Gastrocnemius medialis (tissue), 4 donors: ENCODE measurements at regions not wholly inside any gene's neighbourhood (a gene's known extent, or its start where the extent isn't known, plus 50 kb on each side); places are given as distances from the start of the nearest gene placed in this dataset.

Source experiments
- ATAC-seq, 2 donors: fragments of 150-250 bp; one replicate each; pipeline ENCODE4 v1.9.1; 2016
- DNase-seq, 2 donors: peaks; one replicate each; pipeline ENCODE4 v3.0.0-alpha.2; 2019
- H3K27ac ChIP-seq, 4 donors: fragments of 200-600 bp; sonication (generic); 1 replicate in 1 of 4; 2 replicates in 3 of 4; pipeline ENCODE4 v1.5.1; 2016 to 2018; ENCODE audit warnings: mild to moderate bottlenecking in 2 of 4, moderate library complexity in 1 of 4
- H3K27me3 ChIP-seq, 3 donors: fragments of 200-600 bp; sonication (generic) in 2 of 3; 1 replicate in 1 of 3; 2 replicates in 2 of 3; pipeline versions ENCODE4 v1.5.1 to v1.6.0; 2016 to 2019; ENCODE audit warnings: mild to moderate bottlenecking in 1 of 3, moderate library complexity in 1 of 3
- H3K36me3 ChIP-seq, 2 donors: fragments of 200-600 bp; sonication (generic) in 1 of 2; one replicate each; pipeline ENCODE4 v1.5.1; 2017 to 2018
- H3K4me1 ChIP-seq, 2 donors: fragments of 200-600 bp; sonication (generic) in 1 of 2; one replicate each; pipeline ENCODE4 v1.5.1; 2016 to 2017; ENCODE audit warnings: mild to moderate bottlenecking in 2 of 2
- H3K4me3 ChIP-seq, 4 donors: fragments of 200-600 bp; sonication (generic) in 3 of 4; 1 replicate in 1 of 4; 2 replicates in 3 of 4; pipeline ENCODE4 v1.5.1; 2016 to 2019; ENCODE audit warnings: mild to moderate bottlenecking in 2 of 4
- H3K9me3 ChIP-seq, 3 donors: fragments of 200-600 bp; sonication (generic) in 2 of 3; 1 replicate in 1 of 3; 2 replicates in 2 of 3; pipeline ENCODE4 v1.5.1; 2016 to 2019
- CTCF ChIP-seq, 5 experiments: fragments of 450-650 bp in 3 of 5; fragments of 200-600 bp in 2 of 5; sonication (generic) in 2 of 5; IDR thresholded peaks in 4 of 5; conservative IDR thresholded peaks in 1 of 5; 1 replicate in 4 of 5; 2 replicates in 1 of 5; pipeline ENCODE4 v1.5.1; 2016 to 2019; ENCODE audit warnings: antibody characterized with exemption in 5 of 5, mild to moderate bottlenecking in 3 of 5, moderate library complexity in 3 of 5
- POLR2A ChIP-seq, 2 donors: fragments of 450-650 bp; IDR thresholded peaks; one replicate each; pipeline ENCODE4 v1.6.1; 2017; ENCODE audit warnings: antibody characterized with exemption in 2 of 2, mild to moderate bottlenecking in 2 of 2, moderate library complexity in 2 of 2
- in situ Hi-C, 4 donors: fragments of 200-750 bp; cut with MboI; loops; one replicate each; pipeline versions ENCODE4 v1.15.0 to v1.8.0; 2017; ENCODE audit warnings: low sequenced_read_pairs in 4 of 4
- intact Hi-C: fragments of 100-400 bp; cut with DNase I; formaldehyde crosslinking; loops from one replicate; pipeline ENCODE4 v1.15.1; 2023; ENCODE audit warnings: low total_unique reads

GRCh38 chr13:67377919-67378318 lies 147.8 kb upstream of the PCDH9 start:
- DNase-seq (no peak), ATAC-seq (no peak)
- TF ChIP-seq POLR2A (IDR thresholded peaks at IDR 0.05) (no peak), CTCF (IDR thresholded peaks at IDR 0.05 in 4 of 5, conservative IDR thresholded peaks at IDR 0.05 in 1 of 5) (no peak)
- Histone ChIP-seq H3K27ac (no peak overlapping the region), H3K27me3 (no peaks in the 10 kb centered on the region), H3K4me3 (no peak overlapping the region), H3K9me3 (no peaks in the 10 kb centered on the region), H3K4me1 (no peaks in the 10 kb centered on the region), H3K36me3 (no peaks in the 10 kb centered on the region)
- in situ Hi-C loops (no loop called here), intact Hi-C loops (no loop called here)

GRCh38 chr13:67374391-67374790 lies 144.3 kb upstream of the PCDH9 start:
- Histone ChIP-seq H3K4me3 (no peak overlapping the region), H3K9me3 (no peaks in the 10 kb centered on the region), H3K27me3 (no peaks in the 10 kb centered on the region), H3K36me3 (no peaks in the 10 kb centered on the region), H3K4me1 (no peaks in the 10 kb centered on the region), H3K27ac (no peak overlapping the region)
- DNase-seq (no peak), ATAC-seq (no peak)
- intact Hi-C loops = no loop called here
- in situ Hi-C loops = no loop called here
- TF ChIP-seq POLR2A (IDR thresholded peaks at IDR 0.05) (no peak), CTCF (IDR thresholded peaks at IDR 0.05 in 4 of 5, conservative IDR thresholded peaks at IDR 0.05 in 1 of 5) (no peak)

GRCh38 chr13:67372868-67373464 lies 142.8 kb upstream of the PCDH9 start:
- in situ Hi-C loops (no loop called here), intact Hi-C loops (no loop called here)
- Histone ChIP-seq H3K4me1 (no peaks in the 10 kb centered on the region), H3K9me3 (no peaks in the 10 kb centered on the region), H3K27ac (no peak overlapping the region), H3K36me3 (no peaks in the 10 kb centered on the region), H3K27me3 (no peaks in the 10 kb centered on the region), H3K4me3 (no peak overlapping the region)
- ATAC-seq = no peak
- TF ChIP-seq POLR2A (IDR thresholded peaks at IDR 0.05) = no peak
- no peak for TF ChIP-seq CTCF (IDR thresholded peaks at IDR 0.05 in 4 of 5, conservative IDR thresholded peaks at IDR 0.05 in 1 of 5)
- no peak for DNase-seq

GRCh38 chr13:67369895-67370660 lies 139.9 kb upstream of the PCDH9 start:
- in situ Hi-C loops = no loop called here
- Histone ChIP-seq H3K4me3 (no peak overlapping the region), H3K36me3 (no peaks in the 10 kb centered on the region), H3K27ac (no peak overlapping the region), H3K27me3 (no peaks in the 10 kb centered on the region), H3K9me3 (no peaks in the 10 kb centered on the region), H3K4me1 (no peaks in the 10 kb centered on the region)
- DNase-seq (no peak), ATAC-seq (no peak)
- no peak for TF ChIP-seq CTCF (IDR thresholded peaks at IDR 0.05 in 4 of 5, conservative IDR thresholded peaks at IDR 0.05 in 1 of 5)
- intact Hi-C loops = no loop called here
